K562 (cell line): ENCODE measurements at regions not wholly inside any gene's neighbourhood (a gene's known extent, or its start where the extent isn't known, plus 50 kb on each side); places are given as distances from the start of the nearest gene placed in this dataset.

ENCODE experiments used
- ATAC-seq: fragments of 200-7000 bp; cut with Tn5 transposase; 3 replicates; pipeline ENCODE4 v1.9.1; 2020; ENCODE audit warnings: moderate library complexity
- BruUV-seq: library from RNA; stranded (reverse); fragments of 400-500 nt; replicated peaks from 2 replicates; lab custom pipeline; 2021; lab: Mats Ljungman, UMichigan
- CTCF ChIA-PET: fragments of 300-600 bp; formaldehyde crosslinking; extraction: SDS; loops from one replicate; lab custom pipeline; 2021; ENCODE audit warnings: low intra/inter-chr PET ratio; lab: Yijun Ruan, JAX
- POLR2A ChIA-PET: fragments of 300-600, 350-650 bp; sonication (Branson Sonifier 250); formaldehyde crosslinking; extraction: SDS; loops from one replicate; lab custom pipeline; 2021; ENCODE audit warnings: antibody characterized with exemption, inconsistent platforms; lab: Yijun Ruan, JAX
- DNase-seq, 4 experiments: peaks; one replicate each; pipeline versions ENCODE4 v3.0.0 to v3.0.0-alpha.2; 2011 to 2018; ENCODE audit warnings: low spot score in 3 of 4, mixed read lengths in 3 of 4; ENCODE audit errors: extremely low read depth in 1 of 4
- FAIRE-seq: peaks from 2 replicates; lab custom pipeline; 2011; peaks lifted over from hg19 to GRCh38; lab: Jason Lieb, UNC
- H2AFZ ChIP-seq: 2 replicates; pipeline ENCODE4 v1.6.0; 2011; ENCODE audit warnings: low read depth, low read length, control low read depth, inconsistent platforms
- H3K27ac ChIP-seq: fragments of 200-600 bp; 3 replicates; pipeline ENCODE4 v1.8.0; 2011; ENCODE audit warnings: low read depth, mild to moderate bottlenecking, control low read depth, inconsistent platforms, low read length, moderate library complexity, mixed read lengths; ENCODE audit errors: extremely low read depth
- H3K27me3 ChIP-seq, 2 experiments: fragments of 300-600 bp in 1 of 2; 2 replicates in 1 of 2; 3 replicates in 1 of 2; pipeline versions ENCODE4 v1.6.0 to v1.8.0; 2011; ENCODE audit warnings: inconsistent platforms in 2 of 2, low read length in 2 of 2, mild to moderate bottlenecking in 1 of 2, mixed read lengths in 1 of 2, moderate library complexity in 1 of 2; ENCODE audit not compliant: control insufficient read depth in 2 of 2, insufficient read depth in 2 of 2
- H3K36me3 ChIP-seq: fragments of 300-600 bp; 3 replicates; pipeline ENCODE4 v1.8.0; 2011; ENCODE audit warnings: mild to moderate bottlenecking, low read length, inconsistent platforms; ENCODE audit not compliant: control insufficient read depth, insufficient read depth
- H3K4me1 ChIP-seq, 2 experiments: fragments of 200-600 bp in 1 of 2; replicated peaks in 1 of 2; 2 replicates in 1 of 2; 3 replicates in 1 of 2; pipeline versions ENCODE4 v1.5.1 to v1.8.0; 2011; ENCODE audit warnings: inconsistent platforms in 2 of 2, low read length in 2 of 2, mild to moderate bottlenecking in 1 of 2, mixed read lengths in 1 of 2, moderate library complexity in 1 of 2; ENCODE audit not compliant: control insufficient read depth in 2 of 2, insufficient read depth in 2 of 2
- H3K4me2 ChIP-seq: 2 replicates; pipeline ENCODE4 v1.6.1; 2011; ENCODE audit warnings: low read length, control low read depth, inconsistent platforms, mixed read lengths; ENCODE audit not compliant: insufficient read depth
- H3K4me3 ChIP-seq: fragments of 200-600 bp; sonication (generic), shearing (Covaris generic); 2 replicates; pipeline ENCODE4 v1.5.1; 2016; ENCODE audit warnings: control low read depth, inconsistent platforms
- H3K79me2 ChIP-seq: fragments of 200-600 bp; 3 replicates; pipeline ENCODE4 v1.8.0; 2011; ENCODE audit warnings: low read length, inconsistent platforms; ENCODE audit not compliant: control insufficient read depth, insufficient read depth
- H3K9ac ChIP-seq, 2 experiments: 2 replicates each; pipeline versions ENCODE4 v1.6.0 to v1.6.1; 2011; ENCODE audit warnings: low read depth in 2 of 2, low read length in 2 of 2, control low read depth in 1 of 2, inconsistent platforms in 1 of 2, mild to moderate bottlenecking in 1 of 2, mixed read lengths in 1 of 2; ENCODE audit not compliant: insufficient read depth in 1 of 2
- H3K9me1 ChIP-seq: one replicate; pipeline ENCODE4 v1.6.0; 2011; ENCODE audit warnings: inconsistent platforms, mild to moderate bottlenecking, low read length, moderate library complexity; ENCODE audit not compliant: control insufficient read depth, insufficient read depth
- H3K9me3 ChIP-seq: replicated peaks from 2 replicates; pipeline ENCODE4 v1.5.1; 2011; ENCODE audit warnings: low read depth, low read length, inconsistent platforms; ENCODE audit not compliant: control insufficient read depth, insufficient read depth
- H4K20me1 ChIP-seq: replicated peaks from 2 replicates; pipeline ENCODE4 v1.6.1; 2011; ENCODE audit warnings: low read length, inconsistent platforms, mixed read lengths; ENCODE audit not compliant: control insufficient read depth, insufficient read depth
- BRD4 ChIP-seq: fragments of 200-600 bp; sonication (generic); IDR thresholded peaks from 2 replicates; pipeline ENCODE4 v1.6.1; 2017; ENCODE audit warnings: inconsistent platforms
- CEBPG ChIP-seq, 3 experiments: fragments of 200-800 bp in 1 of 3; sonication (Bioruptor generic) in 1 of 3; sonication (generic) in 1 of 3; formaldehyde crosslinking in 1 of 3; IDR thresholded peaks in 2 of 3; conservative IDR thresholded peaks in 1 of 3; 2 replicates each; pipeline versions ENCODE4 v1.6.1 to v1.8.0; 2016 to 2022; ENCODE audit warnings: missing compliant biosample characterization in 2 of 3, missing genetic modification characterization in 2 of 3, mild to moderate bottlenecking in 1 of 3, missing genetic modification reagents in 1 of 3
- CREB3L1 ChIP-seq: fragments of 450-650 bp; IDR thresholded peaks from 2 replicates; pipeline ENCODE4 v1.6.1; 2014; ENCODE audit warnings: low read depth, mild to moderate bottlenecking, moderate library complexity, borderline replicate concordance
- CXXC5 ChIP-seq: fragments of 250-450 bp; sonication (Bioruptor Pico); IDR thresholded peaks from 2 replicates; pipeline ENCODE4 v1.8.0; 2022; ENCODE audit warnings: inconsistent platforms, mild to moderate bottlenecking, moderate library complexity
- E2F8 ChIP-seq: fragments of 450-650 bp; IDR thresholded peaks from 2 replicates; pipeline ENCODE4 v1.7.1; 2018; ENCODE audit warnings: mild to moderate bottlenecking, low read depth; ENCODE audit not compliant: partially characterized antibody
- ELK3 ChIP-seq: fragments of 450-650 bp; formaldehyde crosslinking; IDR thresholded peaks from 2 replicates; pipeline ENCODE4 v1.4.0; 2020; ENCODE audit warnings: mild to moderate bottlenecking
- PCBP1 ChIP-seq: fragments of 200-400 bp; formaldehyde crosslinking; IDR thresholded peaks from 2 replicates; pipeline ENCODE4 v1.6.1; 2018; ENCODE audit warnings: mild to moderate bottlenecking, low read depth, low read length; ENCODE audit not compliant: poor library complexity, severe bottlenecking
- PHB2 ChIP-seq: fragments of 450-650 bp; IDR thresholded peaks from 2 replicates; pipeline ENCODE4 v1.6.1; 2017; ENCODE audit warnings: low read depth
- SIN3B ChIP-seq: fragments of 450-650 bp; IDR thresholded peaks from 2 replicates; pipeline ENCODE4 v1.6.1; 2017; ENCODE audit warnings: low read depth, mild to moderate bottlenecking, moderate library complexity
- SREBF1 ChIP-seq: fragments of 150-350 bp; IDR thresholded peaks from 2 replicates; pipeline ENCODE4 v1.6.1; 2014; ENCODE audit warnings: antibody characterized with exemption, low read depth, low read length, borderline replicate concordance
- TRIM24 ChIP-seq, 2 experiments: fragments of 450-650 bp; IDR thresholded peaks; 2 replicates each; pipeline ENCODE4 v1.6.1; 2016
- TSC22D4 ChIP-seq: fragments of 450-650 bp; IDR thresholded peaks from 2 replicates; pipeline ENCODE4 v1.6.1; 2016; ENCODE audit warnings: missing genetic modification characterization, missing biosample characterization, control low read depth
- ZBTB2 ChIP-seq: fragments of 450-650 bp; IDR thresholded peaks from 2 replicates; pipeline ENCODE4 v1.6.1; 2016; ENCODE audit warnings: antibody characterized with exemption
- ZNF639 ChIP-seq, 2 experiments: fragments of 200-800 bp in 1 of 2; sonication (Bioruptor generic) in 1 of 2; sonication (generic) in 1 of 2; formaldehyde crosslinking in 1 of 2; IDR thresholded peaks in 1 of 2; conservative IDR thresholded peaks in 1 of 2; 2 replicates each; pipeline versions ENCODE4 v1.5.0 to v1.6.1; 2016 to 2020; ENCODE audit warnings: missing compliant biosample characterization in 1 of 2, missing genetic modification characterization in 1 of 2, missing genetic modification reagents in 1 of 2
- WGBS: fragments of 100-300 bp; shearing (Covaris generic); methylation state at CpG from one replicate; pipeline ENCODE4 v1.1.6; 2016; ENCODE audit warnings: low coverage, mixed read lengths; ENCODE audit not compliant: insufficient coverage; ENCODE audit errors: missing lambda C conversion rate; 5-methylcytosine and 5-hydroxymethylcytosine counted together
- in situ Hi-C: fragments of 300-500 bp; cut with MboI; formaldehyde crosslinking; loops from 4 replicates; pipeline ENCODE4 v1.15.0; 2018; ENCODE audit warnings: inconsistent platforms, mixed read lengths
- intact Hi-C: fragments of 100-400 bp; cut with micrococcal nuclease; formaldehyde crosslinking; loops from 2 replicates; pipeline ENCODE4 v1.14.2; 2022

GRCh38 chr9:25505644-25506043, 172.6 kb downstream of the TUSC1 start:
- H3K4me1 ChIP-seq: no peaks in the 10 kb centered on the region
- no CpG with 5 or more reads among the region's 1 CpG for WGBS
- no peaks in the 10 kb centered on the region for H3K27me3 ChIP-seq
- intact Hi-C loops (no loop called here), in situ Hi-C loops (no loop called here)
- no peaks in the 10 kb centered on the region for H3K79me2 ChIP-seq
- H3K4me2 ChIP-seq: no peak overlapping the region
- FAIRE-seq: no peak
- no peak overlapping the region for H3K4me3 ChIP-seq
- H2AFZ ChIP-seq: no peak overlapping the region
- H3K9me1 ChIP-seq: no peaks in the 10 kb centered on the region
- no peaks in the 10 kb centered on the region for H3K9me3 ChIP-seq
- POLR2A ChIA-PET: no interaction called here
- DNase-seq: no peak
- H3K36me3 ChIP-seq: no peaks in the 10 kb centered on the region
- CTCF ChIA-PET: no interaction called here
- BruUV-seq: no TSS peak
- no peaks in the 10 kb centered on the region for H4K20me1 ChIP-seq
- no peak for ATAC-seq
- no peak overlapping the region for H3K9ac ChIP-seq
- H3K27ac ChIP-seq: no peak overlapping the region
- TF ChIP-seq SIN3B: no peak
- no peak for TF ChIP-seq CEBPG (CRISPR knock-in tag; IDR thresholded peaks at IDR 0.05)
- TF ChIP-seq CEBPG (tag; conservative IDR thresholded peaks at IDR 0.05 in 1 of 2, IDR thresholded peaks at IDR 0.05 in 1 of 2): no peak
- no peak for TF ChIP-seq ZNF639 (CRISPR knock-in tag; conservative IDR thresholded peaks at IDR 0.05 in 1 of 2, IDR thresholded peaks at IDR 0.05 in 1 of 2)
- TF ChIP-seq TRIM24 (IDR thresholded peaks at IDR 0.05): no peak
- no peak for TF ChIP-seq TSC22D4 (tag)
- TF ChIP-seq E2F8: no peak
- TF ChIP-seq CREB3L1: no peak
- no peak for TF ChIP-seq PCBP1
- no peak for TF ChIP-seq BRD4
- no peak for TF ChIP-seq ZBTB2
- no peak for TF ChIP-seq PHB2
- no peak for TF ChIP-seq ELK3 (CRISPR knock-in tag)
- TF ChIP-seq SREBF1: no peak
- TF ChIP-seq CXXC5: no peak
